PC-9 (cell line): ENCODE measurements at regions not wholly inside any gene's neighbourhood (a gene's known extent, or its start where the extent isn't known, plus 50 kb on each side); places are given as distances from the start of the nearest gene placed in this dataset.

Source experiments
- EZH2 ChIP-seq: fragments of 200-600 bp; sonication (generic); IDR thresholded peaks from 2 replicates; pipeline ENCODE4 v1.8.0; 2017; ENCODE audit warnings: antibody characterized with exemption, low read depth
- TF ChIP-seq, protein P1 (sequence below): fragments of 200-600 bp; sonication (generic); conservative IDR thresholded peaks from 2 replicates; pipeline ENCODE4 v1.6.1; 2017; ENCODE audit warnings: mixed run types, antibody characterized with exemption, mild to moderate bottlenecking, moderate library complexity

DNA sequence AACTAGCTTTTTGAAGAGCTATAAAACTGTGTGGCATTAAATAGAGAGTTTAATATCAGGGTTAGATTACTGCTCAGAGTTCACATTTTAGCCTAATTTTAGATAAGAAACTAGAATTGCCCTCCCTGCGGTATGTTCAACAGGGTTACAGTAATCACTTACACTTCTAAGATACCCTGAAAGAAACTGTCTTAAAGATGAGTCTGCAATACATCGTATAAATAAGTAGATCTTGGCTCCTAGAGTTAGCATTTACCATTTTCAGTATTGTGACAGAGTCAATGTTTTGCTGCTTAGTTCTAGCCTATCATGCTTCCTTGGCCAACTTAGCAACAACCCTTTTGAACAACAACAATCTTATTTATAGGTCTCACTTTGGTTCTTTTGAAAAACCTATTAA lies 217.8 kb upstream of the NDST4 start:
- TF ChIP-seq, protein P1, sequence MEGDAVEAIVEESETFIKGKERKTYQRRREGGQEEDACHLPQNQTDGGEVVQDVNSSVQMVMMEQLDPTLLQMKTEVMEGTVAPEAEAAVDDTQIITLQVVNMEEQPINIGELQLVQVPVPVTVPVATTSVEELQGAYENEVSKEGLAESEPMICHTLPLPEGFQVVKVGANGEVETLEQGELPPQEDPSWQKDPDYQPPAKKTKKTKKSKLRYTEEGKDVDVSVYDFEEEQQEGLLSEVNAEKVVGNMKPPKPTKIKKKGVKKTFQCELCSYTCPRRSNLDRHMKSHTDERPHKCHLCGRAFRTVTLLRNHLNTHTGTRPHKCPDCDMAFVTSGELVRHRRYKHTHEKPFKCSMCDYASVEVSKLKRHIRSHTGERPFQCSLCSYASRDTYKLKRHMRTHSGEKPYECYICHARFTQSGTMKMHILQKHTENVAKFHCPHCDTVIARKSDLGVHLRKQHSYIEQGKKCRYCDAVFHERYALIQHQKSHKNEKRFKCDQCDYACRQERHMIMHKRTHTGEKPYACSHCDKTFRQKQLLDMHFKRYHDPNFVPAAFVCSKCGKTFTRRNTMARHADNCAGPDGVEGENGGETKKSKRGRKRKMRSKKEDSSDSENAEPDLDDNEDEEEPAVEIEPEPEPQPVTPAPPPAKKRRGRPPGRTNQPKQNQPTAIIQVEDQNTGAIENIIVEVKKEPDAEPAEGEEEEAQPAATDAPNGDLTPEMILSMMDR: no peak
- no peak for TF ChIP-seq EZH2
